Thoracic aorta (tissue), 2 donors: ENCODE measurements at regions not wholly inside any gene's neighbourhood (a gene's known extent, or its start where the extent isn't known, plus 50 kb on each side); places are given as distances from the start of the nearest gene placed in this dataset.

ENCODE experiments used
- ATAC-seq: fragments of 150-250 bp; one replicate; pipeline ENCODE4 v1.8.0; 2017; ENCODE audit warnings: low read depth; ENCODE audit not compliant: insufficient number of reproducible peaks, low FRiP score
- DNase-seq: peaks from one replicate; pipeline ENCODE4 v3.0.0-alpha.2; 2020; ENCODE audit warnings: low spot score
- H3K27ac ChIP-seq, 2 donors: fragments of 200-600 bp; sonication (generic); 1 replicate in 1 of 2; 2 replicates in 1 of 2; pipeline ENCODE4 v1.5.1; 2016; ENCODE audit warnings: mild to moderate bottlenecking in 2 of 2, moderate library complexity in 2 of 2
- H3K27me3 ChIP-seq: fragments of 200-600 bp; sonication (generic); replicated peaks from 2 replicates; pipeline ENCODE4 v1.6.0; 2016; ENCODE audit warnings: mild to moderate bottlenecking; ENCODE audit not compliant: insufficient read depth
- H3K36me3 ChIP-seq: fragments of 200-600 bp; sonication (generic); one replicate; pipeline ENCODE4 v1.5.1; 2016
- H3K4me1 ChIP-seq, 2 donors: fragments of 200-600 bp; sonication (generic); 1 replicate in 1 of 2; 2 replicates in 1 of 2; pipeline versions ENCODE4 v1.5.1 to v1.6.0; 2016; ENCODE audit warnings: low read depth in 2 of 2, mild to moderate bottlenecking in 1 of 2; ENCODE audit not compliant: control insufficient read depth in 1 of 2
- H3K4me3 ChIP-seq: fragments of 200-600 bp; sonication (generic); 2 replicates; pipeline ENCODE4 v1.5.1; 2016; ENCODE audit warnings: mild to moderate bottlenecking
- H3K9me3 ChIP-seq: fragments of 200-600 bp; sonication (generic); 2 replicates; pipeline ENCODE4 v1.5.1; 2016
- CTCF ChIP-seq: fragments of 200-600 bp; sonication (generic); IDR thresholded peaks from one replicate; pipeline ENCODE4 v1.5.1; 2019; ENCODE audit warnings: antibody characterized with exemption

- TF ChIP-seq CTCF = no peak
- DNase-seq (no peak), ATAC-seq (no peak)
- H3K4me3 ChIP-seq = no peak overlapping the region
- no peaks in the 10 kb centered on the region for H3K4me1 ChIP-seq
- no peaks in the 10 kb centered on the region for H3K27me3 ChIP-seq
- no peaks in the 10 kb centered on the region for H3K9me3 ChIP-seq
- H3K27ac ChIP-seq = no peak overlapping the region
- no peaks in the 10 kb centered on the region for H3K36me3 ChIP-seq
Observed at GRCh38 chr14:51564460-51564859, 87.2 kb upstream of the FRMD6 start.

- Histone ChIP-seq H3K27ac (no peak overlapping the region), H3K36me3 (no peaks in the 10 kb centered on the region), H3K9me3 (no peaks in the 10 kb centered on the region), H3K4me3 (no peak overlapping the region), H3K27me3 (no peaks in the 10 kb centered on the region), H3K4me1 (no peaks in the 10 kb centered on the region)
- ATAC-seq = no peak
- no peak for TF ChIP-seq CTCF
- DNase-seq = no peak
Observed at GRCh38 chr14:51564986-51565604, 86.6 kb upstream of the FRMD6 start.

GRCh38 chr14:51566831-51567582 is 84.7 kb upstream of the FRMD6 start:
- DNase-seq = no peak
- Histone ChIP-seq H3K27ac (no peak overlapping the region), H3K9me3 (no peaks in the 10 kb centered on the region), H3K4me1 (no peaks in the 10 kb centered on the region), H3K36me3 (no peaks in the 10 kb centered on the region), H3K27me3 (no peaks in the 10 kb centered on the region), H3K4me3 (no peak overlapping the region)
- TF ChIP-seq CTCF = no peak
- no peak for ATAC-seq

- H3K36me3 ChIP-seq = no peaks in the 10 kb centered on the region
- H3K4me1 ChIP-seq = no peaks in the 10 kb centered on the region
- ATAC-seq (no peak), DNase-seq (no peak)
- H3K4me3 ChIP-seq = no peak overlapping the region
- no peaks in the 10 kb centered on the region for H3K27me3 ChIP-seq
- no peaks in the 10 kb centered on the region for H3K9me3 ChIP-seq
- no peak overlapping the region for H3K27ac ChIP-seq
- TF ChIP-seq CTCF = no peak
Observed at GRCh38 chr14:51568366-51568765, 83.3 kb upstream of the FRMD6 start.

GRCh38 chr14:51573607-51574006 is 78.1 kb upstream of the FRMD6 start:
- H3K9me3 ChIP-seq = no peaks in the 10 kb centered on the region
- H3K36me3 ChIP-seq = no peaks in the 10 kb centered on the region
- no peak for TF ChIP-seq CTCF
- no peaks in the 10 kb centered on the region for H3K27me3 ChIP-seq
- ATAC-seq = no peak
- no peak overlapping the region for H3K27ac ChIP-seq
- no peaks in the 10 kb centered on the region for H3K4me1 ChIP-seq
- DNase-seq = no peak
- H3K4me3 ChIP-seq = no peak overlapping the region
